ENCODE measurements at regions not wholly inside any gene's neighbourhood (a gene's known extent, or its start where the extent isn't known, plus 50 kb on each side); places are given as distances from the start of the nearest gene placed in this dataset.
A peak's percentile ranks its signal among the peaks of the same experiment; 100 is the strongest.

DNA sequence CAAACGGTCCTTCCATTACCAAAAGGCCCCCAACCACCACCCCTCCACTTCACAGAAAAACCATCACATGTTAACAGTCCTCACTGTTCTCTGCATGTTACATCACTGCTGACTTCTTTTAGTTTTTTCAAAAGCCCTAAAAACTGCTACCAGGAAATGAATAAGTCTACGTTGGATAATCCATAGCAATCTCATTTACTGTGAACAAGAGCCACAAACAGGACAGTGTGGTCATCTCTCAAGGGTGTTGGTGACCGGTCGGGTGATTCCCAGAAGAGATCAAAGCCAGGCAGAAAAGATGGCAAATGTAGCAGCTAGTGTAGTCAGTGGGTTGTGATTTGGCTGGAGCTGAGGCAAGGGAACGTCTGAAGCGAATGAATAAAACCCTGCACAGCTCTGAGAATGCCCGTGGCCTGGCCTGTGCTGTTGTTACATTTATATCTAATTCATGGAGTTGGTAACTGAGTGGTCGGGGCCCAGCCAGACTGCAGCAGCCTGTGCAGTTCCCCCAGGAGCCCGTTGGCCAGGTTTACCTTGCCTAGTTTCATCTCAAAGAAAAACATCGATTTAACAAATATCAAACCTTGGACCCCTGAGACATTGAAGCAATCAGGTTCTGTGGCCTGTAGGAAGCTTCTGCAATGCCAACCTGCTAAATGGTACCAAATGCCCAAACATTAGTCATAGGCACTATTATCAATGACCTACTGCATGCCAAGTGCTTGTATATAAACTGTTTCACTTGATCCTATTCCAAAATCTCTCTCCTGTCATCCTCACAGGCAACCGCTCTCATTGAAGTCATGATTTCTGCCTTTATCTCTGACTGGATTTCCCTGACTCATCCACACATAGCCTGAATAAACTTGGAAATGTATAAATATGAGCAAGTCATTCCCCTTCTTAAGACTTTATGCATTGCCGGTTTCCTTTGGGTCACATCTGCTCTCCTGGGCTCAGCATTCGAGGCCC, 153.8 kb upstream of the SERP2 start:
- DNase-seq (ENCODE audit: low spot score): no peak

DNA sequence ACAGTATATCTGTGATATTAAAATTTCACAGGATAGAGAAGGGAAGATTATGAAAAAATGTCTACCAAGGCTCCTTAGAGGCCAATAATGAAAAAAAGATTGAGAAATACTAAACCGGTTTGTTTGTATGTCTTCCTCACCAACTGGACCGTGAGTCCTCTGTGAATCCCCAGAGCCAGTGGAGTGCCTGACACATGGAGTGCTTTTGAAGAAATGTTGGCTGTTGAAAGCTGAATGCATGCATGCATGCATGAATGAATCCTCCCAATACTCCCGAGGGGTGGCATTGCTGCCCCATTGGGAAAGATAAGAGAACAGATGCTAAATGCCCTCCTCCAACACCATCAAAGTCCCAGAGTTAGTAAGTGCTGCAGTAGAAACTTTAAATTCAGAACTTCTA, 152.7 kb upstream of the SERP2 start:
- no peak for DNase-seq (ENCODE audit: low spot score)

DNA sequence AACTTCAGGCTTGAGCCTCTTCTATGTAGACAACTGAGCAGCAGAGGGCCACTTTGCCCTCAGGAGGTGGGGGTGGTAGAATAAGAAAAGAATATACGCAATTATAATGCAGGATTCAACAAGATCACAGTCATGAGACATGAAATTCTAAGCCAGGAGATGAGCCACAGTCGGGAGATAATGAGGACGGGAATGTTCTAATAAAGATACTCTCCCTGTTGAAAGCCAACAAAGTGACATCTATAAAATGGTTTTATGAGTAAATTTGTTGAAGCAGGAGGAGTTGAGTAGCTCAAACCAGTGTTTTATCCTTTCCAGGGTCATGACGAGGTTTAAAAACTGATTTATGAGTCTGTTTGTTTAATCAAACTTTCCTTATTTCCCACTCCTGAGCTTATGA, 152.0 kb upstream of the SERP2 start:
- DNase-seq (ENCODE audit: low spot score): no peak

GRCh38 chr13:44223770-44224444, 149.7 kb upstream of the SERP2 start:
- no peak for DNase-seq (ENCODE audit: low spot score)

GRCh38 chr13:44224450-44225149, 149.0 kb upstream of the SERP2 start:
- DNase-seq (ENCODE audit: low spot score): no peak

- no peak for DNase-seq (ENCODE audit: low spot score)
Measured at GRCh38 chr13:44229371-44230030, 144.1 kb upstream of the SERP2 start.

- no peak for DNase-seq (ENCODE audit: low spot score)
Measured at GRCh38 chr13:44230071-44230470, 143.6 kb upstream of the SERP2 start.

- no peak for DNase-seq (ENCODE audit: low spot score)
Measured at GRCh38 chr13:44230736-44231135, 142.9 kb upstream of the SERP2 start.

DNA sequence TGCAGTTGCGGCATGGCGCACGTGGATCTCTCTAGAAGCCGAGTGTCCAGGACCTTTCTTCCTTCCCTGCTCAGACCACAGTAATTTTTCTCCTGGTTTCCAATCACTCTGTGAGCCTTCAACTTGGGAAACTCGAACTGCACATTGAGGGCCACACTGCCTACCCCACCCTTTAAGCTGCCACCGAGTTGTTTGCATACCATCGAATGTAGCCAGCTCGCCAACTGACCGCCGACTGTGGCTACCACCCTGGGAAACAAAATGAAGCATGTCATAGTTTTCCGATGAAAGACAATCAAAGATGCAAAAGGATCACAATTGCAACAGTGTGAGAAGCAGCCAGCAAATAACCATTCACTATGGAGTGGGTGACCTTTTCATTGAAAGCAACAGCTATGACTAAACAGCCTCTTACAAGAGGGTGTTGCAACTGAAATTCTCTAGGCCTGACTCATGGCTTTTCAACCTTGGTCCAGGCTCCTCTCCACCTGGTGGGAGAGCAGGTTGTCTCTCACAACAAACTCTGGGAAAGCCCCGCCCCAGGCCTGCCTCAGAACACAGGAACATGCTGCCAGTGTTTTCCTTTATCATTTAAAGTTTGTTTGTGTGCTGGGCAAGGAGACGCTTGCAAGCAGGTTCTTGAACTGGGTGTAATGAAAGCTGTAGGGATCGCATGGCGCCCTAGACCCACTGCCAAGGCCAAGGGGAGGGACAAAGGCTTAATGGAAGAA, 141.7 kb upstream of the SERP2 start:
- peak; percentile 92 for DNase-seq (ENCODE audit: low spot score)

- no peak for DNase-seq (ENCODE audit: low spot score)
Measured at GRCh38 chr13:44232774-44233173, 140.8 kb upstream of the SERP2 start.

GRCh38 chr13:44234566-44234965, 139.1 kb upstream of the SERP2 start:
- no peak for DNase-seq (ENCODE audit: low spot score)

DNA sequence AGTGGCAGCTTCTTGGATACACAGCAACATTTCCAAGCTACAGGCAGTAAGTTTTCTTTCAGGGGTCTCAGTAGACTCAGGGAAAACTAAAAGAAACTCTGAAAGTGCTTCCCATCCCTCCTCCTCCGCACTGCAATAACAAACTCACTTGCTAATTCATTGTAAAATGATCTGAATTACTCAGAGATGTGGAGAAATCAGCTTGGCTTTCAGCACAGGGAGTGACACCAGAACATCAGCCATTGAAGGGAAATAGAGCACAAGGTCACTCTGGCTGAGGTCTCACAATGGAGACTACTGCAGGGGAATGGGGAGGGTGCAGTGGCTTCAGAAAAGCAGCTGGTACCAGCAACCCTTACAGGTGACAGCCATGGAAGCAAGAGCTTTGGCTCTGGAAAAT, 137.3 kb upstream of the SERP2 start:
- no peak for DNase-seq (ENCODE audit: low spot score)

DNA sequence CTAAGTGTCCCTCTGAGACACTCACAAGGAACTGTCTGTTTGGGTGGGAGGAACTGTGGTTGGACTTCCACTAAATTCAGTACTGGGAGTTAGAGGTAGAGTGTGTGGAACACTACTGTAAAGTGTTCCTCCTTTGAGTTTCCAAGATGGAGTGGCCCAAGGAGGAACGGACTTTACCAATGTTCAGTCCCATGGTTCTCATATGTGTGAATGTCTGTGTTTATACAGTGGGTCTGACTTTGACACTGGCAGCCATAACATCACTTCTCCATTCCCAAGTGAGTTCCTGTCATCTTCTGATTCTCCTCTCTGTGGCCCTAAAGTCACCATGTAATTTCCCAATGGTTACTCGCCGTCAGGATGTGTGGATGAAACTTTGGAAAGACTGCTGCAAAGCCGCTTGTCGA, 136.8 kb upstream of the SERP2 start:
- no peak for DNase-seq (ENCODE audit: low spot score)

GRCh38 chr13:44237276-44237767, 136.3 kb upstream of the SERP2 start:
- DNase-seq (ENCODE audit: low spot score): peak; percentile 25

DNA sequence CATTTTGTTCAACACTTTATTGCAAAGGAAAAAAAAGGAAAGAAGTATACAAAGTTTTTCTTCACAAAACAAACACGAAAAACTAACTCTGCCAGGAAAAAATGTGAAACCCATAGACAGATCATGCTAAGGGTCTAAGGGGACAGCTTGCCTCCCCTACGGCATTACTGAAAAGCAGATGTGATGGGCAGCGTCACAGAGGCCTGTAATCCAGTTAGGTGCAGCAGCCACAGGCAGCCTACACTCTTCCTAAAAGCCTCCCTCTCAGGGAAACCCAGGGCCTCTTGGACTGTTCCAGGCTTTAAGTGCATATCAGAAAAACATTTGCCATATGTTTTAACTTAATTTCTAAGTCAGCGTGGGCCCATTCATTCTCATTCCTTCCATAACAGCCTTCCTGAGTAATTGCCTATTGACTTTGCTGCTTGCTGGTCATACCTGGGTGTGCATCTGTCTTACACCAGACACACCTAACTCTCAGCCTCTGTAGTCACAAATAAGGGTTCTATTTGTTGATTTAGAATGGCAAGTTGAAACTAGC, 135.7 kb upstream of the SERP2 start:
- no peak for DNase-seq (ENCODE audit: low spot score)

DNA sequence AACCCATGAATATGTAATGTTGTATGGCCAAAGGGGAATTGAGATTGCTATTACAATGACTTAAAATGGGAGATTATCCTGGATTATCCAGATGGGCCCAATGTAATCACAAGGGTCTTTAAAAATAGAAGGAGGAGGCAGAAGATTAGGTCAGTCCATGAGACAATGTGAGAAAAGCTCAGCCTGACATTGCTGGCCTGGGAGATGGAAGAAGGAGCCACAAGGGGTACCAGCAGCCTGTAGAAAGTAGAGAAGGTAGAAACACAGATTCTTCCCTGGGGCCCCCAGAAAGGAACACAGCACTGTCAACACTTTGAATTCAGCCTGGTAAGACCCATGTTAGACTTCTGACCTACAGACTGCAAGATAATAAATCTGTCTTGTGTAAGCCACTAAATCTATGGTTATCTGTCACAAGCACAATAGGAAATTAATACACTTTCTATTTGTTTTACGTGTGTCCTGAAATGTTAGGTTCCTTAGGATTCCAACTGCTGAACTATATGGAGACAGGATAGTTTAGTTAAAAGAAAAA, 132.9 kb upstream of the SERP2 start:
- no peak for DNase-seq (ENCODE audit: low spot score)

GRCh38 chr13:44241638-44242037, 132.0 kb upstream of the SERP2 start:
- no peak for DNase-seq (ENCODE audit: low spot score)

DNA sequence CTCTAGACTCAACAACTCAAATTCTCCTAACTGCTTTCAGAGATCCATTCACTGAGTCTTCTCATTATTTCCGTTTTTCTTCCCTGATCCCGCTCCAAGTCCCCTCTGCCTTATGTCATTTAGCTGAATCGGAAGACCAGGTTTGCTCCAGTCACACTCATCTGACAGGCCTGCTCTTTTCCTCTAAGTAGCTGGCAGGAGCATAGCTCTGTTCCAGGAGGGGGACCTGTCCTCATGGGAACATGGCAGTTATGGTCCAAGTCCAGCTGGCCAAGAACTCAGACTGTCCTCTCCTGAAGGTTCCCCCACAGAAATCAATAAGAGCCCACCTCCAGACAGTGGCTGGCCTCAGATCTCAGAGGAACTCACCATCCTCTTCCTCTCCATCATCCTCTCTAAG, 130.9 kb upstream of the SERP2 start:
- no peak for DNase-seq (ENCODE audit: low spot score)

DNA sequence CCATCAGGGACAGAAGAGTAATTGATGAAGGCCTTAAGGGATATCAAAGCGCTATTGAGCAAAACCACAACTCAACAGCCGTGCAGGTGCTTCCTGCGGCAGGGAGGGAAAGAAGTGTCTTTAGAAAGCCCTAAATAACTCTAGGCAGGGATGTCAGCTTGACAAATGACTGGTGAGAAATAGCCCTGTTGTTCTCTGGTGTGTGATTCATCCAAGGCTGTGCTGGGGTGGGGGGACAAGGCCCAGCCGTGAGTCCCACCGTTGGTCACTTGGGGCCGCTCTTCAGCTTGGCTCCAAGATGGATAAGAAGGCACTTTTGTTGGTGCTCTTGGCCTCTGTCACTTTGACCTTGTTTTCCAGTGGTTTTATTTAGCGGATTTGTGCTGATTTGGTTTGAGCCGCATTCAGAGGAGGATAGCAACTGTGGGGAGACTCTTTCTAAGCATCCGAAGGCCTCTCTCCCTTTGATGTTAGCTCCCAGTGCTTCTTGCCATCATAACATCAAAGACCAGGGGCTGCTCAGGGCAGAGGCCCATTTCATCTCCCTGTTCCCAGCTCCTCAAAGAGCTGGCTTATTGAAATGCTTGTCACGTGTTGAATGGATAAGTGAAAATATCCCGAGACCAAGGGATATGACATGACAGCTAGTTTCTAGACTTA, 130.3 kb upstream of the SERP2 start:
- DNase-seq (ENCODE audit: low spot score): no peak

DNA sequence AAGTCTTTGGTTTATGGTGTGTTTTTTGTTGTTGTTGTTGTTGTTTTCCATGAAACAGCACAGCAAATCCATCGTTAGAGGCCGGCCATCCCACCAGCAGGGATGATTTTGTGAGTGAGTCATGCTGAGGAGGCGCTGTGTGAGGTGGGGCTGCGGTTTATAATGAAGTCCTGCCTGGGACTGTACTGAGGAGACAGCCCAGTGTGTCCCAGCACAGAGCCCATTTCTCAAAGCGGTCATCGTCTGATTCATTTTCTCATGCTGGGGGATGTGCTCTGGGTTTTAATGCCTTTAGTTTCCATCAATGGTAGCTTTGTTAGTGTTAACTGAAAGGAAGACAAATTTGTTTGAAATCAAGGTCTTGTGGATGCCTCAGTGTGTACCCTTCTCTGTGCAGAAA, 129.3 kb upstream of the SERP2 start:
- peak; percentile 64 for DNase-seq (ENCODE audit: low spot score)

All from LoVo (cell line).